SU-DHL-6 (cell line): ENCODE measurements at regions not wholly inside any gene's neighbourhood (a gene's known extent, or its start where the extent isn't known, plus 50 kb on each side); places are given as distances from the start of the nearest gene placed in this dataset.

Source experiments
- H2AFZ ChIP-seq: fragments of 200-600 bp; sonication (generic); 2 replicates; pipeline ENCODE4 v1.6.1; 2014; ENCODE audit warnings: low read depth, mild to moderate bottlenecking, moderate library complexity, mixed read lengths, antibody characterized with exemption, low read length; ENCODE audit not compliant: severe bottlenecking
- H3F3A ChIP-seq: fragments of 200-600 bp; shearing (Covaris generic); 2 replicates; pipeline ENCODE4 v1.6.0; 2016; ENCODE audit warnings: antibody characterized with exemption, mild to moderate bottlenecking; ENCODE audit not compliant: insufficient read depth
- H3K27ac ChIP-seq: fragments of 200-600 bp; sonication (generic); 2 replicates; pipeline ENCODE4 v1.5.1; 2016; ENCODE audit warnings: low read depth, mild to moderate bottlenecking, low read length, moderate library complexity, mixed read lengths
- H3K27me3 ChIP-seq: fragments of 200-600 bp; sonication (generic), shearing (Covaris generic); 2 replicates; pipeline ENCODE4 v1.6.0; 2014; ENCODE audit warnings: mild to moderate bottlenecking, low read length
- H3K36me3 ChIP-seq: fragments of 200-600 bp; sonication (generic); 2 replicates; pipeline ENCODE4 v1.6.1; 2014; ENCODE audit warnings: mild to moderate bottlenecking, low read length, mixed read lengths
- H3K4me2 ChIP-seq: fragments of 300-600, 200-600 bp; shearing (Covaris generic), sonication (generic); 2 replicates; pipeline ENCODE4 v1.6.0; 2014; ENCODE audit warnings: low read length, low read depth, mild to moderate bottlenecking; ENCODE audit not compliant: poor library complexity, severe bottlenecking
- H3K4me3 ChIP-seq: fragments of 200-600 bp; sonication (generic); 2 replicates; pipeline ENCODE4 v1.5.1; 2014; ENCODE audit warnings: antibody characterized with exemption, low read length, mild to moderate bottlenecking, mixed read lengths; ENCODE audit not compliant: insufficient read depth, poor library complexity, severe bottlenecking
- H3K79me2 ChIP-seq: fragments of 200-600 bp; sonication (generic); 2 replicates; pipeline ENCODE4 v1.6.1; 2014; ENCODE audit warnings: mild to moderate bottlenecking, low read length, moderate library complexity; ENCODE audit not compliant: insufficient read depth
- H3K9ac ChIP-seq: fragments of 200-600 bp; sonication (generic); 2 replicates; pipeline ENCODE4 v1.7.0; 2014; ENCODE audit warnings: mild to moderate bottlenecking, low read length
- H3K9me2 ChIP-seq: fragments of 200-600 bp; sonication (generic); replicated peaks from 2 replicates; pipeline ENCODE4 v1.6.1; 2014; ENCODE audit warnings: low read length; ENCODE audit not compliant: insufficient read depth
- H3K9me3 ChIP-seq: fragments of 200-600 bp; sonication (generic); 2 replicates; pipeline ENCODE4 v1.6.1; 2014; ENCODE audit warnings: low read length, mixed read lengths; ENCODE audit not compliant: insufficient read depth
- H4K20me1 ChIP-seq: fragments of 200-600 bp; sonication (generic); 2 replicates; pipeline ENCODE4 v1.6.1; 2014; ENCODE audit warnings: low read depth, mild to moderate bottlenecking, antibody characterized with exemption, low read length, moderate library complexity, mixed read lengths
- EZH2phosphoT487 ChIP-seq: fragments of 200-600 bp; sonication (generic), shearing (Covaris generic); conservative IDR thresholded peaks from 2 replicates; pipeline ENCODE4 v1.6.1; 2018; ENCODE audit warnings: mild to moderate bottlenecking, antibody characterized with exemption, low read length, moderate library complexity, mixed read lengths
- TF ChIP-seq, protein P1 (sequence below): fragments of 200-600 bp; sonication (generic); IDR thresholded peaks from one replicate; pipeline ENCODE4 v1.5.1; 2017; ENCODE audit warnings: antibody characterized with exemption, mild to moderate bottlenecking, low read length, moderate library complexity; ENCODE audit not compliant: insufficient read depth, poor library complexity, severe bottlenecking

GRCh38 chr1:102098081-102098480 lies 101.4 kb upstream of the OLFM3 start:
- Histone ChIP-seq H2AFZ (no peak overlapping the region), H3F3A (no peaks in the 10 kb centered on the region), H3K27me3 (no peaks in the 10 kb centered on the region), H3K4me3 (no peak overlapping the region), H3K9ac (no peak overlapping the region), H4K20me1 (no peaks in the 10 kb centered on the region), H3K36me3 (no peaks in the 10 kb centered on the region), H3K9me2 (no peaks in the 10 kb centered on the region), H3K9me3 (no peaks in the 10 kb centered on the region), H3K79me2 (no peaks in the 10 kb centered on the region), H3K4me2 (no peak overlapping the region), H3K27ac (no peak overlapping the region)
- TF ChIP-seq, protein P1, sequence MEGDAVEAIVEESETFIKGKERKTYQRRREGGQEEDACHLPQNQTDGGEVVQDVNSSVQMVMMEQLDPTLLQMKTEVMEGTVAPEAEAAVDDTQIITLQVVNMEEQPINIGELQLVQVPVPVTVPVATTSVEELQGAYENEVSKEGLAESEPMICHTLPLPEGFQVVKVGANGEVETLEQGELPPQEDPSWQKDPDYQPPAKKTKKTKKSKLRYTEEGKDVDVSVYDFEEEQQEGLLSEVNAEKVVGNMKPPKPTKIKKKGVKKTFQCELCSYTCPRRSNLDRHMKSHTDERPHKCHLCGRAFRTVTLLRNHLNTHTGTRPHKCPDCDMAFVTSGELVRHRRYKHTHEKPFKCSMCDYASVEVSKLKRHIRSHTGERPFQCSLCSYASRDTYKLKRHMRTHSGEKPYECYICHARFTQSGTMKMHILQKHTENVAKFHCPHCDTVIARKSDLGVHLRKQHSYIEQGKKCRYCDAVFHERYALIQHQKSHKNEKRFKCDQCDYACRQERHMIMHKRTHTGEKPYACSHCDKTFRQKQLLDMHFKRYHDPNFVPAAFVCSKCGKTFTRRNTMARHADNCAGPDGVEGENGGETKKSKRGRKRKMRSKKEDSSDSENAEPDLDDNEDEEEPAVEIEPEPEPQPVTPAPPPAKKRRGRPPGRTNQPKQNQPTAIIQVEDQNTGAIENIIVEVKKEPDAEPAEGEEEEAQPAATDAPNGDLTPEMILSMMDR: no peak
- TF ChIP-seq EZH2phosphoT487: no peak

DNA sequence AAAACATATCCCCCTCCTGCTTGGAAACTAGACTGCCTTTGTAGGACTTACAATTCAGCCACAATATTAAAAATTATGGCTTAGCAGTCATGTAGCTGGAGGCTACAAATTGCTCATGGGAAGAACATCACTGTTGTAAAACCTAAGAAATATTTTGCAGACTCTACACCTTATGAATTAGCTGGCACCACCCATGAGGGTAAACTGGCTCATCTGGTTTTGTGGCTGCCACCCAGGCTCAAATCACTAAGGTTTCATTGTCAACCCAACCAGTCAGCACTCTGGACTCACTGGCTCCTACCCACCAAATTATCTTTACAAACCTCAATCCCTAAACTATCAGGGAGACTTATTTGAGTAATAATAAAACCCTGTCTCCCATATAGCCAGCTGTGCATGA lies 100.7 kb upstream of the OLFM3 start:
- Histone ChIP-seq H3K36me3 (no peaks in the 10 kb centered on the region), H3K9me3 (no peaks in the 10 kb centered on the region), H3F3A (no peaks in the 10 kb centered on the region), H3K9me2 (no peaks in the 10 kb centered on the region), H3K27me3 (no peaks in the 10 kb centered on the region), H3K9ac (no peak overlapping the region), H3K27ac (no peak overlapping the region), H3K79me2 (no peaks in the 10 kb centered on the region), H4K20me1 (no peaks in the 10 kb centered on the region), H3K4me3 (no peak overlapping the region), H3K4me2 (no peak overlapping the region), H2AFZ (no peak overlapping the region)
- TF ChIP-seq, protein P1: no peak
- no peak for TF ChIP-seq EZH2phosphoT487

DNA sequence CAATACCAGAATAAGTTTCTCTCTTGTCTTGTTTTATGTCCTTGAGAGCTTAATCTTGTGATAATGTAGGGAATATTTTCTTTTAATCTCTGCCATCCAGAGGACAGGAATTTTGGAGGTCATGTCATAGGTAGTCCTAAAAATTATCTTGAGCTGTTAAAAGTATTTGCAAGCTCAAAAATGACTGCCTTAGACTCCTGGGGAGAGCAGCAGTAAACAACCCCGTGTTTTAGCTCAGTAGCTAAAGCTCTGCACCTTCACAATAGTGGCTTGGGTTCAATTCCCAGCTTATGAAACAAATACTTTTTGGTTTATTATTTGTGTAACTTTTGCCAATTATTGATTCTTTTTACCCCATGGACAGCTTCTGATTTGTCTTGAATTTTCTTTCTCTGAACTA lies 99.4 kb upstream of the OLFM3 start:
- Histone ChIP-seq H3K4me3 (no peak overlapping the region), H3F3A (no peaks in the 10 kb centered on the region), H3K79me2 (no peaks in the 10 kb centered on the region), H3K36me3 (no peaks in the 10 kb centered on the region), H3K27me3 (no peaks in the 10 kb centered on the region), H3K4me2 (no peak overlapping the region), H3K9me3 (no peaks in the 10 kb centered on the region), H2AFZ (no peak overlapping the region), H3K27ac (no peak overlapping the region), H3K9me2 (no peaks in the 10 kb centered on the region), H3K9ac (no peak overlapping the region), H4K20me1 (no peaks in the 10 kb centered on the region)
- TF ChIP-seq, protein P1: no peak
- TF ChIP-seq EZH2phosphoT487: no peak
